B cell (primary cell): ENCODE measurements at regions not wholly inside any gene's neighbourhood (a gene's known extent, or its start where the extent isn't known, plus 50 kb on each side); places are given as distances from the start of the nearest gene placed in this dataset.

ENCODE experiments used
- ATAC-seq: fragments of 200-7000 bp; cut with Tn5 transposase; one replicate; pipeline ENCODE4 v1.10.0; 2021; ENCODE audit warnings: low read depth, mild to moderate bottlenecking, moderate number of reproducible peaks, moderate library complexity
- CTCF ChIA-PET: fragments of 350-600 bp; sonication (Branson Sonifier 250); formaldehyde crosslinking; loops from one replicate; lab custom pipeline; 2021; ENCODE audit warnings: antibody characterized with exemption, inconsistent platforms; lab: Charles Lee
- POLR2A ChIA-PET: fragments of 350-600 bp; sonication (Branson Sonifier 250); formaldehyde crosslinking; loops from one replicate; lab custom pipeline; 2021; ENCODE audit warnings: antibody characterized with exemption; lab: Charles Lee
- DNase-seq: peaks from one replicate; pipeline ENCODE4 v3.0.0; 2013
- H2AFZ ChIP-seq: 2 replicates; pipeline ENCODE4 v1.6.1; 2012; ENCODE audit warnings: mild to moderate bottlenecking, low read depth, low read length; ENCODE audit not compliant: insufficient read depth, poor library complexity, severe bottlenecking
- H3K27ac ChIP-seq, 2 donors: 1 replicate in 1 of 2; 2 replicates in 1 of 2; pipeline ENCODE4 v1.5.1; 2012 to 2013; ENCODE audit warnings: low read length in 2 of 2, mild to moderate bottlenecking in 2 of 2, moderate library complexity in 1 of 2
- H3K27me3 ChIP-seq, 4 experiments: fragments of 200-600 bp in 1 of 4; sonication (generic) in 1 of 4; replicated peaks in 1 of 4; 1 replicate in 2 of 4; 2 replicates in 2 of 4; pipeline versions ENCODE4 v1.6.1 to v1.7.0; 2013 to 2016; ENCODE audit warnings: low read length in 3 of 4, mild to moderate bottlenecking in 2 of 4, mixed read lengths in 1 of 4, moderate library complexity in 1 of 4; ENCODE audit not compliant: insufficient read depth in 4 of 4, control insufficient read depth in 3 of 4; ENCODE audit errors: control extremely low read depth in 1 of 4
- H3K36me3 ChIP-seq, 2 experiments: replicated peaks in 1 of 2; 1 replicate in 1 of 2; 2 replicates in 1 of 2; pipeline versions ENCODE4 v1.6.1 to v1.7.1; 2013; ENCODE audit warnings: low read length in 1 of 2; ENCODE audit not compliant: insufficient read depth in 2 of 2, control insufficient read depth in 1 of 2; ENCODE audit errors: control extremely low read depth in 1 of 2, extremely low read depth in 1 of 2
- H3K4me1 ChIP-seq, 2 donors: fragments of 200-600 bp in 1 of 2; sonication (generic) in 1 of 2; 1 replicate in 1 of 2; 2 replicates in 1 of 2; pipeline versions ENCODE4 v1.5.1 to v1.6.1; 2013 to 2017; ENCODE audit warnings: low read length in 2 of 2; ENCODE audit not compliant: control insufficient read depth in 2 of 2, insufficient read depth in 2 of 2
- H3K4me2 ChIP-seq: replicated peaks from 2 replicates; pipeline ENCODE3; 2012; ENCODE audit warnings: mild to moderate bottlenecking, low read depth, low read length; ENCODE audit not compliant: poor library complexity, severe bottlenecking
- H3K4me3 ChIP-seq, 5 experiments: fragments of 200-600 bp in 1 of 5; sonication (generic) in 1 of 5; 1 replicate in 3 of 5; 2 replicates in 2 of 5; pipeline versions ENCODE4 v1.5.1 to v1.7.0; 2011 to 2016; ENCODE audit warnings: low read length in 4 of 5, mild to moderate bottlenecking in 4 of 5, low read depth in 2 of 5, control low read depth in 1 of 5, moderate library complexity in 1 of 5; ENCODE audit not compliant: insufficient read depth in 1 of 5; ENCODE audit errors: control extremely low read depth in 1 of 5, extremely low read depth in 1 of 5
- H3K79me2 ChIP-seq: fragments of 200-600 bp; sonication (generic); one replicate; pipeline ENCODE4 v1.6.0; 2016; ENCODE audit warnings: low read length; ENCODE audit not compliant: control insufficient read depth, insufficient read depth
- H3K9ac ChIP-seq: fragments of 200-600 bp; sonication (generic); 2 replicates; pipeline ENCODE4 v1.6.1; 2017; ENCODE audit warnings: mild to moderate bottlenecking, low read length, moderate library complexity
- H3K9me3 ChIP-seq, 3 donors: one replicate each; pipeline versions ENCODE4 v1.6.1 to v1.7.1; 2013; ENCODE audit warnings: low read length in 2 of 3; ENCODE audit not compliant: control insufficient read depth in 2 of 3, insufficient read depth in 1 of 3; ENCODE audit errors: control extremely low read depth in 1 of 3
- H4K20me1 ChIP-seq: 2 replicates; pipeline ENCODE4 v1.6.0; 2012; ENCODE audit warnings: mild to moderate bottlenecking, low read length; ENCODE audit not compliant: insufficient read depth, control insufficient read depth, poor library complexity, severe bottlenecking
- H3K27ac Mint-ChIP-seq: one replicate; pipeline ENCODE4 v1.8.0; 2021; ENCODE audit warnings: mixed read lengths
- H3K27me3 Mint-ChIP-seq: one replicate; pipeline ENCODE4 v1.8.0; 2021; ENCODE audit warnings: mixed read lengths
- H3K4me1 Mint-ChIP-seq: one replicate; pipeline ENCODE4 v1.8.0; 2021; ENCODE audit warnings: mixed read lengths
- H3K4me3 Mint-ChIP-seq: one replicate; pipeline ENCODE4 v1.8.0; 2021; ENCODE audit warnings: mixed read lengths
- H3K9me3 Mint-ChIP-seq: one replicate; pipeline ENCODE4 v1.8.0; 2022; ENCODE audit warnings: mixed read lengths; ENCODE audit not compliant: insufficient read depth
- CTCF ChIP-seq: fragments of 200-600 bp; IDR thresholded peaks from one replicate; pipeline ENCODE4 v1.8.0; 2022; ENCODE audit warnings: antibody characterized with exemption, mild to moderate bottlenecking
- EZH2 ChIP-seq: IDR thresholded peaks from 2 replicates; pipeline ENCODE4 v1.6.1; 2012; ENCODE audit warnings: borderline replicate concordance, low read depth, mild to moderate bottlenecking, moderate library complexity, low read length; ENCODE audit not compliant: insufficient read depth, poor library complexity, severe bottlenecking
- WGBS: methylation state at CpG from one replicate; pipeline ENCODE4 v1.1.5; 2013; ENCODE audit warnings: missing lambda C conversion rate; ENCODE audit not compliant: insufficient coverage; 5-methylcytosine and 5-hydroxymethylcytosine counted together
- intact Hi-C: fragments of 100-400 bp; cut with micrococcal nuclease; formaldehyde crosslinking; loops from one replicate; pipeline ENCODE4 v1.10.0; 2022

- ChIA-PET CTCF (no interaction called here), POLR2A (no interaction called here)
- Histone ChIP-seq H3K4me3 (no peak overlapping the region), H4K20me1 (no peaks in the 10 kb centered on the region), H3K27ac (no peak overlapping the region), H3K9me3 (no peaks in the 10 kb centered on the region), H3K4me2 (no peak overlapping the region), H3K79me2 (no peaks in the 10 kb centered on the region), H2AFZ (peak overlapping the region; percentile 2), H3K4me1 (peaks cover 0 to 12% of the 10 kb centered on the region in 2 donors), H3K27me3 (no peaks in the 10 kb centered on the region), H3K9ac (no peak overlapping the region), H3K36me3 (no peaks in the 10 kb centered on the region)
- WGBS = no CpG with 5 or more reads among the region's 2 CpGs
- intact Hi-C loops = no loop called here
- ATAC-seq = no peak
- H3K27ac Mint-ChIP-seq = no peak overlapping the region
- peaks cover 16% of the 10 kb centered on the region for H3K4me1 Mint-ChIP-seq
- no peaks in the 10 kb centered on the region for H3K27me3 Mint-ChIP-seq
- TF ChIP-seq EZH2 = no peak
- TF ChIP-seq CTCF = no peak
- no peaks in the 10 kb centered on the region for H3K9me3 Mint-ChIP-seq
- no peak overlapping the region for H3K4me3 Mint-ChIP-seq
- no peak for DNase-seq
These were observed 434.7 kb downstream of the EPHA4 start for GRCh38 chr2:221137385-221137784.

DNA sequence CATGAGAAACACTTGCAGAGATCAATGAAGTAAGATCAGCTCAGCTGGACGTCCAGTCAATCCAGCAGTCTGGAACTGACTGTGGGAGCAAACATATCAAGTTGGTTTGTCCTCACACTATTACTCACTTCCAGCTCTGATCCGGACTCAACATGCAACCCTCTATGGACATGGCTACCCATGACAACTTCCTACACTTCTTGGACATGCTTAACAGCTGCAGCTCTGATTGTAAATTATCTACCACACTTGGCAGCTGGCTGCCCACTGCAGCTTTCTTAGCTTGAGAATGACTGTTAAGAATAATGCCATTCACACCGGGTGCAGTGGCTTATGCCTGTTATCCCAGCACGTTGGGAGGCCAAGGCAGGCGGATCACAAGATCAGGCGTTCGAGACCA is 429.8 kb downstream of the EPHA4 start:
- Histone ChIP-seq H3K36me3 (no peaks in the 10 kb centered on the region), H3K27ac (no peak overlapping the region), H3K27me3 (no peaks in the 10 kb centered on the region), H3K9me3 (peaks cover 0 to 2% (median 0%) of the 10 kb centered on the region in 3 donors), H3K9ac (no peak overlapping the region), H2AFZ (no peak overlapping the region), H3K4me1 (peaks cover 0 to 3% of the 10 kb centered on the region in 2 donors), H3K4me3 (no peak overlapping the region), H3K4me2 (no peak overlapping the region), H3K79me2 (no peaks in the 10 kb centered on the region), H4K20me1 (no peaks in the 10 kb centered on the region)
- POLR2A ChIA-PET = no interaction called here
- no peak overlapping the region for H3K4me3 Mint-ChIP-seq
- no peaks in the 10 kb centered on the region for H3K9me3 Mint-ChIP-seq
- no peak for TF ChIP-seq CTCF
- DNase-seq (no peak), ATAC-seq (no peak)
- peaks cover 10% of the 10 kb centered on the region for H3K27me3 Mint-ChIP-seq
- 85% methylated on average over 2 of the region's 7 CpGs for WGBS
- intact Hi-C loops = no loop called here
- peaks cover 5% of the 10 kb centered on the region for H3K4me1 Mint-ChIP-seq
- no peak overlapping the region for H3K27ac Mint-ChIP-seq
- CTCF ChIA-PET = no interaction called here
